ENCODE measurements at regions not wholly inside any gene's neighbourhood (a gene's known extent, or its start where the extent isn't known, plus 50 kb on each side); places are given as distances from the start of the nearest gene placed in this dataset.

GRCh38 chr5:84741056-84741455 is 356.4 kb upstream of the EDIL3 start:
- TF ChIP-seq, protein P1, sequence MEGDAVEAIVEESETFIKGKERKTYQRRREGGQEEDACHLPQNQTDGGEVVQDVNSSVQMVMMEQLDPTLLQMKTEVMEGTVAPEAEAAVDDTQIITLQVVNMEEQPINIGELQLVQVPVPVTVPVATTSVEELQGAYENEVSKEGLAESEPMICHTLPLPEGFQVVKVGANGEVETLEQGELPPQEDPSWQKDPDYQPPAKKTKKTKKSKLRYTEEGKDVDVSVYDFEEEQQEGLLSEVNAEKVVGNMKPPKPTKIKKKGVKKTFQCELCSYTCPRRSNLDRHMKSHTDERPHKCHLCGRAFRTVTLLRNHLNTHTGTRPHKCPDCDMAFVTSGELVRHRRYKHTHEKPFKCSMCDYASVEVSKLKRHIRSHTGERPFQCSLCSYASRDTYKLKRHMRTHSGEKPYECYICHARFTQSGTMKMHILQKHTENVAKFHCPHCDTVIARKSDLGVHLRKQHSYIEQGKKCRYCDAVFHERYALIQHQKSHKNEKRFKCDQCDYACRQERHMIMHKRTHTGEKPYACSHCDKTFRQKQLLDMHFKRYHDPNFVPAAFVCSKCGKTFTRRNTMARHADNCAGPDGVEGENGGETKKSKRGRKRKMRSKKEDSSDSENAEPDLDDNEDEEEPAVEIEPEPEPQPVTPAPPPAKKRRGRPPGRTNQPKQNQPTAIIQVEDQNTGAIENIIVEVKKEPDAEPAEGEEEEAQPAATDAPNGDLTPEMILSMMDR (IDR thresholded peaks at IDR 0.05): no peak
- Histone ChIP-seq H3K4me1 (no peaks in the 10 kb centered on the region), H3K4me3 (no peak overlapping the region), H3K27me3 (no peaks in the 10 kb centered on the region), H3K36me3 (no peaks in the 10 kb centered on the region), H3K27ac (no peak overlapping the region), H3K9me3 (peaks cover 0 to 21% of the 10 kb centered on the region in 2 donors)
- DNase-seq (ENCODE audit: low spot score): no peak

- Histone ChIP-seq H3K27me3 (no peaks in the 10 kb centered on the region), H3K27ac (no peak overlapping the region), H3K36me3 (no peaks in the 10 kb centered on the region), H3K4me3 (no peak overlapping the region), H3K4me1 (no peaks in the 10 kb centered on the region), H3K9me3 (no peaks in the 10 kb centered on the region)
- TF ChIP-seq, protein P1 (IDR thresholded peaks at IDR 0.05): no peak
- no peak for DNase-seq (ENCODE audit: low spot score)
Measured at GRCh38 chr5:84729326-84729725, 344.6 kb upstream of the EDIL3 start.

GRCh38 chr5:84727708-84728107 is 343.0 kb upstream of the EDIL3 start:
- TF ChIP-seq, protein P1 (IDR thresholded peaks at IDR 0.05): no peak
- Histone ChIP-seq H3K4me1 (no peaks in the 10 kb centered on the region), H3K36me3 (no peaks in the 10 kb centered on the region), H3K4me3 (no peak overlapping the region), H3K27me3 (no peaks in the 10 kb centered on the region), H3K9me3 (no peaks in the 10 kb centered on the region), H3K27ac (no peak overlapping the region)
- no peak for DNase-seq (ENCODE audit: low spot score)

- H3K4me3 ChIP-seq: no peak overlapping the region
- TF ChIP-seq, protein P1 (IDR thresholded peaks at IDR 0.05): no peak
- H3K27ac ChIP-seq: no peak overlapping the region
Measured at GRCh38 chr5:84725946-84726570, 341.4 kb upstream of the EDIL3 start.

DNA sequence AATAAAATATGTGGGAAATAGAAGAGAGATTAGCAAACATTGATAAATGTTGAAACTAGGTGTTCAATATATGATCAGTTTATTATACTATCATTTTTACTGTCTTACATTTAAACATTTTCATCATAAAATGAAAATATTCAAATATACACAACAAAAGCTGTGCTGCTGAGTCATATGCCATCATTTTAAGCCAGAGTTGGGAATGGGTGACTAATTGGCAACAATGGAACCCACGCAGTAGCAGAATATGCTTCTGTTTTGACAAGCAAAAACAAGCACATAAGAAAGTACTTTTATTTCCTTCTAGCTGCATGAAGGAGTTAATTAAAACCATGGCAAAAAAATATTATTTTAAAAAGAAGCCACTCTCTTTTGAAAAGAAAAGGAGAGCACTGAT is 340.0 kb upstream of the EDIL3 start:
- no peak overlapping the region for H3K27ac ChIP-seq
- TF ChIP-seq, protein P1 (IDR thresholded peaks at IDR 0.05): no peak
- no peaks in the 10 kb centered on the region for H3K4me1 ChIP-seq
- H3K36me3 ChIP-seq: no peaks in the 10 kb centered on the region
- H3K27me3 ChIP-seq: no peaks in the 10 kb centered on the region
- peaks cover 0 to 5% of the 10 kb centered on the region in 2 donors for H3K9me3 ChIP-seq
- no peak for DNase-seq (ENCODE audit: low spot score)
- H3K4me3 ChIP-seq: no peak overlapping the region

More at GRCh38 chr5:84725946-84726570, 341.4 kb upstream of the EDIL3 start:
- DNase-seq (ENCODE audit: low spot score): no peak
- no peaks in the 10 kb centered on the region for H3K27me3 ChIP-seq
- no peaks in the 10 kb centered on the region for H3K9me3 ChIP-seq
- H3K36me3 ChIP-seq: no peaks in the 10 kb centered on the region
- no peaks in the 10 kb centered on the region for H3K4me1 ChIP-seq

- H3K27me3 ChIP-seq: no peaks in the 10 kb centered on the region
- no peaks in the 10 kb centered on the region for H3K4me1 ChIP-seq
- no peaks in the 10 kb centered on the region for H3K36me3 ChIP-seq
- DNase-seq (ENCODE audit: low spot score): no peak
- no peak overlapping the region for H3K4me3 ChIP-seq
- no peak overlapping the region for H3K27ac ChIP-seq
- TF ChIP-seq, protein P1 (IDR thresholded peaks at IDR 0.05): no peak
- peaks cover 0 to 5% of the 10 kb centered on the region in 2 donors for H3K9me3 ChIP-seq
Measured at GRCh38 chr5:84724181-84724580, 339.5 kb upstream of the EDIL3 start.

Measured in right atrium auricular region (tissue), 2 donors.